Caki2 (cell line): ENCODE measurements at regions not wholly inside any gene's neighbourhood (a gene's known extent, or its start where the extent isn't known, plus 50 kb on each side); places are given as distances from the start of the nearest gene placed in this dataset.
"Not testable (repeated sequence)": the region's sequence is repeated elsewhere in the genome, so short reads cannot be mapped to it uniquely, and the experiment has no call there.

Experiments
- DNase-seq: peaks from one replicate; pipeline ENCODE4 v3.0.0-alpha.2; 2015; ENCODE audit warnings: low read depth
- in situ Hi-C: cut with HindIII; loops from 2 replicates; pipeline ENCODE4 v1.10.0; 2016; ENCODE audit warnings: low sequenced_read_pairs, low pct_unique_long_range_greater_than_20kb, mixed read lengths

DNA sequence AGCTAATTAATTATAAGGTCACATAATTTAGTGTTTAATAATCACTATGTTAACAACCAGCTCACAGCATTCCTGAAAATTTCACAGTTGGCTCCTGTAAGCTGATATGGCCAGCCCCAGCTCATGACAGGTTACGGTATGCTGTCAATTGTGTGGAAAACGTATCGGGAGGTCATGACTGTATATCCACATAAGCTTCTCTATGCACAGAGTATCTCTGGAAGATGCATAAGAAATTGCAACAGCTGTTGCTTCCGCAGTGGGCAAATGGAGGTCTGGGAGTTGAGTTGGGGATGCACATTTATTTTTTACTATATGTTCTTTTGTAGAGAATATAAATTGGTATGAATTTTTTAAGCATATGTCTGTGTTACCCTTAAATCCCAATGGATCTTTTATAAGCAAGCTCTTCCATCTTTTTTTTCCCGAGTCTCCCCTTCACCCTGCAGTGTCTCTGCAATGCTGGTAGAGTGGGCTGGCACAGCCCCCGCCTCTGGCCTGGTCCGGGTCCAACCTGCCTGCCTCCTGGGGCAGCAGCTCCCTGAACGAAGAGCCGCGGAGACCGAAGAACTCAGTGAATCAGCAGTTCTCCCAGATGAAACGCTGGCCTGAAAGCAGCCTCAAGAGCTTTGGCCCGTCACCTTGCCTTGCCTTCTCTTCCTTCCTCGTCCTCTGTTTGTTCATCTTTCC lies 139.9 kb upstream of the CDYL start:
- DNase-seq, result no peak
- in situ Hi-C loops, result no loop called here

DNA sequence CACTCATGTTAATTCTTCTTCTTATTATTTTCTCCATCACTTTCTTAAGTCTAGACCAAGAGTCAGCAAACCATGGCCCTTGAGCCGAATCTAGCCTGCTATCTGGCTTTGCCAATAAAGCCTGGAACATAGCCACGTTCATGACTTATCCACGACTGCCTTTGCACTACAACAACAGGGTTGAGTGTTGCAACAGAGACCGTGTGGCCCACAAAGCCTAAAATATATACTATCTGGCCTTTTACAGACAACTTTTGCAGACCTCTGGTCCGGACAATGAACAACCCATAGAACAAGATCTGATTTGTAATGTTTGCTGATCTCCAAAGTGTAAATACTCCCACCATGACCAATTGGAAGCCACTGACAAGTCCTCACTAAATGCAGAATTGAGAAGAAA lies 140.5 kb upstream of the CDYL start:
- in situ Hi-C loops, result no loop called here
- no peak for DNase-seq

GRCh38 chr6:4632421-4632820 lies 143.8 kb upstream of the CDYL start:
- in situ Hi-C loops, result no loop called here
- no peak for DNase-seq

DNA sequence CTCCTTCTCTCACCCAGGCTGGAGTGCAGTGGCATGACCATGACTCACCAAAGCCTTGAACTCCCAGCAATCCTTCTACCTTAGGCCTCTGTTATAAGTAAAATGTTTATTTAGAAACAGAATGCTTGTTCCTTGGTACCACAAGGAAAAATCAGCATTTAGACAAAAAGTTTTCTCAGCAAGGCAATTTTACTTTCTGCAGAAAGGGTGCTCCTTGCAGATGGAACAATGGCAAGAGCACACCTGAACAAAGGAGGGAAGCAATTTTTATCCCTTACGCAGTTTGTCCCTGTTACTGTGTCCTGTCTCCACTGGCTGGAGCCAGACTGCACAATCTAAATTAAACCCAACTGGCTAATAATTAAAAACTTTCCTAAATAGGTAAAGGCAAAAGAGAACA lies 146.4 kb upstream of the CDYL start:
- DNase-seq, in situ Hi-C loops: not testable (repeated sequence)

DNA sequence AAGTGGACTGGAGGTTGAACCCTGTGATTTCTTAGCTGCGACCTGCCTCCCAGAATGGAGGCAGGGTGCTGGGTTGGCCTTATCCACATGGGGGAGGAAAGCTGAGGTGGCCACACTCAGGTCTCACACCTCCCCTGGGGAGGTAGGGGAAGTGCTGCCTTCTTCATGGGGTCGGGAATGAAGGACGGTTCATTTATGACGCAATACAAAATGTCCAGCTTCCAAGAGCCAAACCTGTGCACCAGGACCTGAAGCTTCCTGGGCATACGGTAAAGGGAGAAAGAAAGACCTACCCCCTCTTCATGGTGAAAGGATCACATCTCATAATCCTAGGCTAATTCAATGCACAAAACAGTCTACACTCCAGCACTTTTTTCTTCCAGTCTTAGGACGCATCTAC lies 150.6 kb upstream of the CDYL start:
- DNase-seq, result no peak
- in situ Hi-C loops, result no loop called here

DNA sequence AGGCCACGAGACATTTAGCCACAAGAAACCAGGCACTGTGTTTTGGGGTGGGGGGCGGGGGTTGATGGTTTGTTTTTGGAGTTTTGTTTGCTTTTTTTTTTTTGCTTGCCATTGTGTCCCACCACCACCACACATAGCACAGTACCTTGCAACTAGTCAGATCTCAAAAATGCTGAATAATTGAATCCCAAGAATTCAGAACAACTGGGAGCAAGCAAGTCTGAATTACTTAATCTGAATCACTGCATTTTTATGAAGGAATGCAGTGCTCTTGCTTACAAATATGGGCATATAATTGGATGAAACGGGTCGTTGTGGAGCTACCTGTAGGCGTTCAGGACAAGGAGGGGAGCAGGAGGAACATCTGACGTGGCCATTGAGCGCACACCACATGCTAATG lies 151.5 kb upstream of the CDYL start:
- in situ Hi-C loops, result no loop called here
- no peak for DNase-seq

DNA sequence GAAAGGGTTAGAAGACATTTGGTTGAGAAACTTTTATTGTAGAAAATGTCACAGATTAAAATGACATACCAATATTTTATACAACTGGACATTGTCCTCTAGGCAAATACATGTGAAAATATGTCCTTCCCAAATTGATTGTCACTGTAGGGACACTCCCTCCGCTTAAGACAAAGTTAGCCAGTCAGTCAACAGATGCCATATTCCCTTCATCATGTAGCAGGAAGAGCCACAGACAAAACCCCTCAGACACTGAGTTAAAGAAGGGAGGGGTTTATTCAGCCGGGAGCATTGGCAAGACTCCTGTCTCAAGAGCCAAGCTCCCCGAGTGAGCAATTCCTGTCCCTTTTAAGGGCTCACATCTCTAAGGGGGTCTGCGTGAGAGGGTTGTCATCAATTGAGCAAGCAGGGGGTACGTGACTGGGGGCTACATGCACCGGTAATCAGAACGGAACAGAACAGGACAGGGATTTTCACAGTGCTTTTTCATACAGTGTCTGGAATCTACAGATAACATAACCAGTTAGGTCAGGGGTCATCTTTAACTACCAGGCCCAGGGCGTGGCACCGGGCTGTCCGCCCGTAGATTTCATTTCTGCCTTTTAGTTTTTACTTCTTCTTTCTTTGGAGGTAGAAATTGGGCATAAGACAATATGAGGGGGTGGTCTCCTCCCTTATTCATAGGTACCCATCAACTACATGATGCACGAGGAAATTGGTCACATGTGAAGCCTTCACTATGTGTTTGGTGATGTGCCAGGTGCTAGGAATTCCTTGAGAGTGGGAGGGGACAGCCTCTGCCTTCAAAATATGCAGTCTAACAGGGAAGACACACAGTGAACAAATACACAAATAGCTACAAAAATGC lies 155.7 kb upstream of the CDYL start:
- no peak for DNase-seq
- in situ Hi-C loops, result no loop called here

GRCh38 chr6:4616311-4616710 lies 159.9 kb upstream of the CDYL start:
- DNase-seq, result no peak
- in situ Hi-C loops, result no loop called here

DNA sequence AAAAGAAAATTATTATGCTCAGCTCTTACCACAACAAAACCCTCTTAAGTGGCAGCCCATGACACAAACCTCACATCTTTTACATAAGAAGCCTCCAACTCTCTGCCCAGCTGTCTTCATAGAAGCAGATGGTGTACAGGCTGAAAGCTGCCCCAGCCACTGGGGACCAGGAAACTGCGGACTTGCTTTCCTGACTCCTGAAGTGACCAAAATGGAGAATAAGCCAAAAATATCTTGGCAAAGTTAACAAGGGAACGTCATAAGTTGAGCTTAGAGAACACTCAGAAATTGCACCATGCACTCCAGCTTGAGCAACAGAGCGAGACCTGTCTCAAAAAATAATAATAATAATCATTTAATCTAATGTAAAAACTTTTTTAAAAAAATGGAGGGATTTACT lies 160.3 kb upstream of the CDYL start:
- in situ Hi-C loops, result no loop called here
- DNase-seq, result no peak

DNA sequence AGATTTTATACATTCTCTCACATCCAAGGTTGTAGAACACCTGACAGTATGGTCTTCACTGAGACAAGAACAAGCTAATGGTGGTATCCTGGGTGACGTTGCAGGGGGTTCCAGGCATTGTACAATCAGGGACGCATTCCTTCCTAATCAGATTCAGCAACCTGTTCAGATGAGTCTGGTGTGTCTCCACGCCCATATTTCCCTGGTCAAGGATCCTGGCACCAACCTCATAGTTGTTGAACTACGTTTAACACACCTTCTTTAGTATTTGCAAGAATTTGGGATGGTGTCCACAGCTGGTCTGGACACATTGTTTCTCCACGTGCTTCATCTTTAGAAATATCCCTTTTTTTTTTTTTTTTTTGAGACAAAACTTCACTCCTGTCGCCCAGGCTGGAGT lies 161.0 kb upstream of the CDYL start:
- in situ Hi-C loops, result no loop called here
- DNase-seq, result no peak

GRCh38 chr6:4614637-4615036 lies 161.6 kb upstream of the CDYL start:
- no peak for DNase-seq
- in situ Hi-C loops, result no loop called here

DNA sequence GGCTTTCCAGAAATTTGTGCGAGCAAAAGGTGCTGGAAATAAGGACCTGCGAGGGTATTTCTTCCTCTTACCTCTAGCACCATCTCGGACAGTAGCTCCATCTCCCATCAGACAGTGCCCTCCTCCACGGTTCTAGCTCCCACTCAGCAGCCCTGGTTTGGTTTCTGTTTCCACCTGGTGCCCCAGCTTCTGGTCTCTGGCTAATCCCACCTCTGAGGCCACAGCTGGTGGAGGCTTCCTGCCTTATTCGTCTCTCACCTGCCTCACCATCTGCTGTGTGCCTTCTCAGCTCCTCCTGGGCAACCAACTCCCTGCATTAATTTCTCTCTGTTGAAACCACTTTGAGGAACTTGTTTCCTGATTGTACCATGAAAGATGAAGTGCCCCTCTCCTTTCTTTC lies 162.4 kb upstream of the CDYL start:
- in situ Hi-C loops, result no loop called here
- DNase-seq, result no peak

DNA sequence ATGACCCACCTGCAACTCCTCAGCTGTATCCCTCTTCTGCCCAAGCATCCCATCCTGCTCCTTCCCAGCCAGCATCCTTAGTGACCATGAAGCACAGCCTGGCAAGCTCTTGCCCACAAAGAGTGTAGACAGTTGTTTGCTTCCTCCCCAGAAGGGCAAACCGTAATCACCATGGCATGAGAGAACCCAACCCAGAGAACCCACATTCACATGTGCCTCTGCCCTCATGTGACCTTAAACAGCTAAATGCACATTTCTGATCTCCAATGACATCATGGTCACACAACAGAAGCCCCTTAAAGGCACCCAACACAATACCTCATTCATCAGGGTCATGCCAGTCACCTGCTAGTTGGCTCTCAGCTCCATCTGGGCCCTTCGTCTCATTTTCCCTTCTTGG lies 162.8 kb upstream of the CDYL start:
- DNase-seq, result no peak
- in situ Hi-C loops, result no loop called here

DNA sequence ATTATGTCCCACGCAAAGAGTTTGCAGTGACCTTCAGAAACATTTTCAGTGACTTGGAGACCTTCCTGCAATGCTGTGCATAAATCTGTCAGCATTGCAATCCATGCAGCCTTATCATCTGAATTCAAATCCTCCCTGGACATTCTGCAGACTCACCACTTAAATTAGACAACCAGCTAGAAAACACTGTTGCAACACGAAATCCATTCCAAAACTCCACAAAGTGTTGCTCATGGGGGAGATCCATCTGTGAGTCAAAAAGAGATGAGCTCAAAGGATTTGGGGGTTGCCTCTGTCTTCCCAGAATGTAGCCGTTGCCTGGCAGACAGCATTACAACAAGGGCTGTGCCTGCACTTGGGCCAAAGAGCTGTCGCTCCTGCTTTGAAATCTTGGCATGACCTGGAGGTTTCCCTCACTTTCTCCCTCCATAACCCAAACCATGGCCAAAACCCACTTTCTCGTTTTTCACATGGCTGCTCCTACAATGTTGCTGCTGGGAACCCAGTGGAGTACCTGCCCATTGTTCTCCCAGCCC lies 163.5 kb upstream of the CDYL start:
- DNase-seq, result no peak
- in situ Hi-C loops, result no loop called here

- in situ Hi-C loops, result no loop called here
- no peak for DNase-seq
Observed at GRCh38 chr6:4611429-4612129, 164.6 kb upstream of the CDYL start.

DNA sequence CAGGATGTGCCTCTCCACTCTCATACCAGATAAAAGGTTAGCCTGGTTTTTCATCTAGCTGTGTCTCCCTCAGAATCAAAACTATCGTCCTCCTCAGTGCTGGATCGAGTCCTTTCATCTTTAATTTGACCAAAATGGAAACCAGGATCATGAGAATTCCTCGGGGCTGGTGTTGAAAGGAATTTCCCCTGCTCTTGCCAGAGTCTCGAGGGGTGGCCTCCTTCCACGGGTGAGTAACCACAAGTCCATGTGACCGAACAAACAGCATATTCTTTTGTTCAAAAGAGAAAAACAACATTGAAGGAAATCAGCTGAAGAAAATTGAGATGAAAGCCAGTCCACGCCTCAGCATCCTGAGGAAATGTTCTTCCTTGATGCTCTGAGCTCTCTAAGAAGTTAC lies 165.9 kb upstream of the CDYL start:
- in situ Hi-C loops, result no loop called here
- DNase-seq, result peak; percentile 66

- no peak for DNase-seq
- in situ Hi-C loops, result no loop called here
Observed at GRCh38 chr6:4608361-4609115, 167.7 kb upstream of the CDYL start.

- no peak for DNase-seq
- in situ Hi-C loops, result no loop called here
Observed at GRCh38 chr6:4607793-4608192, 168.4 kb upstream of the CDYL start.
